SK-N-MC (cell line): ENCODE measurements at regions not wholly inside any gene's neighbourhood (a gene's known extent, or its start where the extent isn't known, plus 50 kb on each side); places are given as distances from the start of the nearest gene placed in this dataset.

Experiments used
- EZH2 ChIP-seq: fragments of 200-600 bp; sonication (generic); IDR thresholded peaks from one replicate; pipeline ENCODE4 v1.6.1; 2017; ENCODE audit warnings: antibody characterized with exemption
- POLR2AphosphoS5 ChIP-seq: IDR thresholded peaks from 2 replicates; pipeline ENCODE4 v1.6.1; 2012; ENCODE audit warnings: mild to moderate bottlenecking, low read depth, low read length, borderline replicate concordance

DNA sequence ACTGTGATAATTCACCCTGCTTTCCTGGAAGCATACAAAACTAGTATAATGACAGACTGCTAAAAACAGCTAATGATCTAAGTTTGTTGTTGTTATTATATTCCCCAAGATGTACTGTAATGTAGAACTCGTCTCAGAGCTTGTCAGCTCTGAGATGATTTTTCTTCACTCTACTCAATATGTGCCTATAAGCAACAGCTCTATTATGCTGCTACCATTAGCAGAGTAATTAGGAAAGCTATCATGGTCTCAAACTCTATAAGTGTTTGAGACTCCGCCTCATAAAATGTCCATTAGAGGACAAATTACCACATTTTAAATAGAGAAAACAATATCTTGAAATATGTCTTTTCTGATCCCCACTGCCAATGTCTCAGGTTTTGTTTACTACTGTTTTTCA, 476.5 kb upstream of the PCDH15 start:
- TF ChIP-seq EZH2, result no peak
- TF ChIP-seq POLR2AphosphoS5, result no peak
